Endothelial cell of umbilical vein (primary cell): ENCODE measurements at regions not wholly inside any gene's neighbourhood (a gene's known extent, or its start where the extent isn't known, plus 50 kb on each side); places are given as distances from the start of the nearest gene placed in this dataset.

Source experiments
- BruUV-seq: library from RNA; stranded (reverse); fragments of 400-500 nt; replicated peaks from 2 replicates; lab custom pipeline; 2021; lab: Mats Ljungman, UMichigan
- CTCF ChIA-PET: fragments of 300-600, 350-600 bp; sonication (Branson Sonifier 250); formaldehyde crosslinking; loops from one replicate; lab custom pipeline; 2021; ENCODE audit warnings: antibody characterized with exemption, inconsistent platforms; lab: Charles Lee
- POLR2A ChIA-PET: fragments of 300-600, 350-600 bp; sonication (Branson Sonifier 250); formaldehyde crosslinking; loops from one replicate; lab custom pipeline; 2021; ENCODE audit warnings: antibody characterized with exemption, inconsistent platforms; lab: Charles Lee
- DNase-seq: peaks from one replicate; pipeline ENCODE4 v3.0.0-alpha.2; 2011; ENCODE audit warnings: low read depth, low spot score
- FAIRE-seq: peaks from 2 replicates; lab custom pipeline; 2011; peaks lifted over from hg19 to GRCh38; lab: Jason Lieb, UNC
- H2AFZ ChIP-seq: 2 replicates; pipeline ENCODE4 v1.6.0; 2012; ENCODE audit warnings: low read depth, low read length, control low read depth, inconsistent platforms
- H3K27ac ChIP-seq: 2 replicates; pipeline ENCODE4 v1.5.1; 2011; ENCODE audit warnings: low read depth, mild to moderate bottlenecking, control low read depth, low read length, moderate library complexity; ENCODE audit not compliant: insufficient read depth
- H3K27me3 ChIP-seq, 2 experiments: 2 replicates each; pipeline versions ENCODE4 v1.6.0 to v1.6.1; 2011; ENCODE audit warnings: low read length in 2 of 2, mixed read lengths in 1 of 2; ENCODE audit not compliant: control insufficient read depth in 2 of 2, insufficient read depth in 2 of 2
- H3K36me3 ChIP-seq, 2 experiments: 2 replicates in 1 of 2; 3 replicates in 1 of 2; pipeline ENCODE4 v1.5.1; 2011; ENCODE audit warnings: low read length in 2 of 2, mild to moderate bottlenecking in 1 of 2, moderate library complexity in 1 of 2; ENCODE audit not compliant: control insufficient read depth in 2 of 2, insufficient read depth in 2 of 2; ENCODE audit errors: extremely low read depth in 1 of 2
- H3K4me1 ChIP-seq: 3 replicates; pipeline ENCODE4 v1.5.1; 2011; ENCODE audit warnings: mild to moderate bottlenecking, low read length; ENCODE audit not compliant: control insufficient read depth, insufficient read depth; ENCODE audit errors: extremely low read depth
- H3K4me2 ChIP-seq: 2 replicates; pipeline ENCODE4 v1.6.1; 2011; ENCODE audit warnings: low read length, control low read depth, mixed read lengths; ENCODE audit not compliant: insufficient read depth
- H3K4me3 ChIP-seq, 3 experiments: fragments of 200-600 bp in 1 of 3; sonication (generic), shearing (Covaris generic) in 1 of 3; replicated peaks in 1 of 3; 2 replicates each; pipeline ENCODE4 v1.5.1; 2011 to 2016; ENCODE audit warnings: control low read depth in 3 of 3, low read length in 3 of 3, mild to moderate bottlenecking in 2 of 3, inconsistent platforms in 1 of 3, low read depth in 1 of 3, moderate library complexity in 1 of 3; ENCODE audit not compliant: insufficient read depth in 1 of 3
- H3K79me2 ChIP-seq: 2 replicates; pipeline ENCODE4 v1.6.0; 2012; ENCODE audit warnings: low read length, inconsistent platforms; ENCODE audit not compliant: control insufficient read depth, insufficient read depth
- H3K9ac ChIP-seq: replicated peaks from 2 replicates; pipeline ENCODE3; 2011; ENCODE audit warnings: low read length, control low read depth; ENCODE audit not compliant: insufficient read depth; ENCODE audit errors: extremely low read depth
- H3K9me1 ChIP-seq: replicated peaks from 3 replicates; pipeline ENCODE4 v1.6.0; 2011; ENCODE audit warnings: mild to moderate bottlenecking, low read length; ENCODE audit not compliant: control insufficient read depth, insufficient read depth; ENCODE audit errors: extremely low read depth
- H3K9me3 ChIP-seq: replicated peaks from 2 replicates; pipeline ENCODE4 v1.5.1; 2012; ENCODE audit warnings: low read length, inconsistent platforms; ENCODE audit not compliant: control insufficient read depth, insufficient read depth
- H4K20me1 ChIP-seq: replicated peaks from 2 replicates; pipeline ENCODE3; 2011; ENCODE audit warnings: mild to moderate bottlenecking, low read length; ENCODE audit not compliant: control insufficient read depth, insufficient read depth; ENCODE audit errors: extremely low read depth
- EZH2 ChIP-seq: IDR thresholded peaks from 2 replicates; pipeline ENCODE4 v1.6.1; 2012; ENCODE audit warnings: borderline replicate concordance, low read depth, mild to moderate bottlenecking, moderate library complexity, low read length, inconsistent platforms; ENCODE audit not compliant: severe bottlenecking
- FOS ChIP-seq: IDR thresholded peaks from 2 replicates; pipeline ENCODE4 v1.6.1; 2011; ENCODE audit warnings: mild to moderate bottlenecking, low read length, moderate library complexity, borderline replicate concordance; ENCODE audit not compliant: insufficient read depth
- GATA2 ChIP-seq: IDR thresholded peaks from 2 replicates; pipeline ENCODE4 v1.7.0; 2011; ENCODE audit warnings: low read depth, mild to moderate bottlenecking, moderate library complexity, mixed read lengths, low read length; ENCODE audit not compliant: insufficient read length, insufficient read depth
- JUN ChIP-seq: IDR thresholded peaks from 2 replicates; pipeline ENCODE4 v1.6.1; 2011; ENCODE audit warnings: borderline replicate concordance, low read depth; ENCODE audit not compliant: insufficient read length, insufficient read depth
- MYC ChIP-seq: IDR thresholded peaks from one replicate; pipeline ENCODE4 v1.6.1; 2011; ENCODE audit warnings: mild to moderate bottlenecking, low read depth, low read length
- POLR2A ChIP-seq: IDR thresholded peaks from 2 replicates; pipeline ENCODE4 v1.6.1; 2012; ENCODE audit warnings: low read depth, mild to moderate bottlenecking, control low read depth, low read length
- POLR2AphosphoS5 ChIP-seq: IDR thresholded peaks from 2 replicates; pipeline ENCODE4 v1.6.1; 2012; ENCODE audit warnings: low read depth, mild to moderate bottlenecking, control low read depth, low read length, moderate library complexity; ENCODE audit not compliant: insufficient read depth
- dilution Hi-C: fragments of 300-500 bp; cut with MboI; formaldehyde crosslinking; loops from one replicate; pipeline ENCODE4 v1.15.0; 2019; ENCODE audit warnings: low sequenced_read_pairs; ENCODE audit not compliant: extremely low pct_ligation_motif_present
- intact Hi-C: fragments of 100-400 bp; cut with micrococcal nuclease; formaldehyde crosslinking; loops from one replicate; pipeline ENCODE4 v1.10.0; 2022
- TF ChIP-seq, protein P1 (sequence below): IDR thresholded peaks from 2 replicates; pipeline ENCODE4 v1.6.1; 2011; ENCODE audit not compliant: insufficient read depth, insufficient read length
- TF ChIP-seq, protein P2 (sequence below), 2 donors: IDR thresholded peaks; 1 replicate in 1 of 2; 2 replicates in 1 of 2; pipeline ENCODE4 v1.5.1; 2011; ENCODE audit warnings: low read length in 2 of 2, mild to moderate bottlenecking in 2 of 2, moderate library complexity in 2 of 2, control low read depth in 1 of 2, inconsistent platforms in 1 of 2, low read depth in 1 of 2; ENCODE audit not compliant: insufficient read depth in 1 of 2; ENCODE audit errors: extremely low read depth in 1 of 2

DNA sequence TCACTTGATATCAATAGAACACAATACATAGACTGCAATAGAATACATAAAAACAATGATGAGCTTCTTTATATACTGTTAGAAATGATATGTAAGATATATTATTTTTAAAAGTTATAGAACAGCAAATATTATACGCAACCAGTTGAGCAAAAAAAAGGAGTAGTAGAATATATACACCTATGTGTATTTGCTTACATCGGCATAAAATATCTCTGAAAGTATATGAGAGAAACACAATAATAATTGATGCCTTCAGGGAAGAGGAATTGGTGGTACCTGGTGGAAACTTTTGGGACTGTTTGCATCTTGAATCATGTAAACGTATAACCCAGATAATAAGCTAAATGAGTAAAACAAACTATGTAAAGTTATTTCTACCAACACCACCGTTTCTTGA is 418.4 kb upstream of the DCN start:
- TF ChIP-seq MYC = no peak
- TF ChIP-seq, protein P1, sequence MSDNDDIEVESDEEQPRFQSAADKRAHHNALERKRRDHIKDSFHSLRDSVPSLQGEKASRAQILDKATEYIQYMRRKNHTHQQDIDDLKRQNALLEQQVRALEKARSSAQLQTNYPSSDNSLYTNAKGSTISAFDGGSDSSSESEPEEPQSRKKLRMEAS = no peak
- TF ChIP-seq POLR2A = no peak
- TF ChIP-seq FOS = no peak
- TF ChIP-seq JUN = no peak
- no peak for TF ChIP-seq GATA2
- TF ChIP-seq EZH2 = no peak
- TF ChIP-seq, protein P2, sequence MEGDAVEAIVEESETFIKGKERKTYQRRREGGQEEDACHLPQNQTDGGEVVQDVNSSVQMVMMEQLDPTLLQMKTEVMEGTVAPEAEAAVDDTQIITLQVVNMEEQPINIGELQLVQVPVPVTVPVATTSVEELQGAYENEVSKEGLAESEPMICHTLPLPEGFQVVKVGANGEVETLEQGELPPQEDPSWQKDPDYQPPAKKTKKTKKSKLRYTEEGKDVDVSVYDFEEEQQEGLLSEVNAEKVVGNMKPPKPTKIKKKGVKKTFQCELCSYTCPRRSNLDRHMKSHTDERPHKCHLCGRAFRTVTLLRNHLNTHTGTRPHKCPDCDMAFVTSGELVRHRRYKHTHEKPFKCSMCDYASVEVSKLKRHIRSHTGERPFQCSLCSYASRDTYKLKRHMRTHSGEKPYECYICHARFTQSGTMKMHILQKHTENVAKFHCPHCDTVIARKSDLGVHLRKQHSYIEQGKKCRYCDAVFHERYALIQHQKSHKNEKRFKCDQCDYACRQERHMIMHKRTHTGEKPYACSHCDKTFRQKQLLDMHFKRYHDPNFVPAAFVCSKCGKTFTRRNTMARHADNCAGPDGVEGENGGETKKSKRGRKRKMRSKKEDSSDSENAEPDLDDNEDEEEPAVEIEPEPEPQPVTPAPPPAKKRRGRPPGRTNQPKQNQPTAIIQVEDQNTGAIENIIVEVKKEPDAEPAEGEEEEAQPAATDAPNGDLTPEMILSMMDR (IDR thresholded peaks at IDR 0.05; ENCODE audit: extremely low read depth in 1 of 2, insufficient read depth in 1 of 2, low read depth in 1 of 2, low read length in 2 of 2) = no peak
- TF ChIP-seq POLR2AphosphoS5 = no peak
- Histone ChIP-seq H3K9me1 (no peaks in the 10 kb centered on the region), H4K20me1 (no peaks in the 10 kb centered on the region), H3K9ac (no peak overlapping the region), H3K79me2 (no peaks in the 10 kb centered on the region), H3K4me1 (no peaks in the 10 kb centered on the region), H2AFZ (no peak overlapping the region), H3K27me3 (no peaks in the 10 kb centered on the region), H3K27ac (no peak overlapping the region), H3K4me2 (no peak overlapping the region), H3K9me3 (no peaks in the 10 kb centered on the region), H3K4me3 (no peak overlapping the region), H3K36me3 (no peaks in the 10 kb centered on the region)
- no TSS peak for BruUV-seq
- dilution Hi-C loops = no loop called here
- no peak for DNase-seq
- CTCF ChIA-PET = no interaction called here
- no peak for FAIRE-seq
- POLR2A ChIA-PET = no interaction called here
- intact Hi-C loops = no loop called here
